GM12865 (cell line): ENCODE measurements at regions not wholly inside any gene's neighbourhood (a gene's known extent, or its start where the extent isn't known, plus 50 kb on each side); places are given as distances from the start of the nearest gene placed in this dataset.

Experiments used
- DNase-seq: peaks from one replicate; pipeline ENCODE4 v3.0.0; 2010; ENCODE audit warnings: low read depth
- H3K4me3 ChIP-seq: 2 replicates; pipeline ENCODE4 v1.5.1; 2011; ENCODE audit warnings: mild to moderate bottlenecking, low read depth, low read length, control low read depth
- CTCF ChIP-seq: IDR thresholded peaks from 2 replicates; pipeline ENCODE4 v1.5.1; 2011; ENCODE audit warnings: low read length, control low read depth, low read depth, inconsistent platforms; ENCODE audit not compliant: insufficient read depth; ENCODE audit errors: missing control alignments

GRCh38 chr2:60051991-60052390, 501.5 kb downstream of the BCL11A start:
- no peak for TF ChIP-seq CTCF

GRCh38 chr2:60047944-60048525, 505.4 kb downstream of the BCL11A start:
- no peak for DNase-seq
- no peak for TF ChIP-seq CTCF
- no peak overlapping the region for H3K4me3 ChIP-seq

More at GRCh38 chr2:60051991-60052390, 501.5 kb downstream of the BCL11A start:
- peak; percentile 29 for DNase-seq
- no peak overlapping the region for H3K4me3 ChIP-seq

- DNase-seq, result no peak
- H3K4me3 ChIP-seq, result no peak overlapping the region
- TF ChIP-seq CTCF, result no peak
These were observed 506.1 kb downstream of the BCL11A start for GRCh38 chr2:60047347-60047746.

GRCh38 chr2:60046529-60046928, 506.9 kb downstream of the BCL11A start:
- no peak for DNase-seq
- no peak overlapping the region for H3K4me3 ChIP-seq
- TF ChIP-seq CTCF, result no peak

- DNase-seq, result no peak
- TF ChIP-seq CTCF, result no peak
- no peak overlapping the region for H3K4me3 ChIP-seq
These were observed 508.0 kb downstream of the BCL11A start for GRCh38 chr2:60045456-60045855.

- no peak for DNase-seq
- no peak for TF ChIP-seq CTCF
- H3K4me3 ChIP-seq, result no peak overlapping the region
These were observed 509.0 kb downstream of the BCL11A start for GRCh38 chr2:60044484-60044883.

GRCh38 chr2:60042023-60042422, 511.4 kb downstream of the BCL11A start:
- DNase-seq, result no peak
- no peak for TF ChIP-seq CTCF
- no peak overlapping the region for H3K4me3 ChIP-seq
